GM19238 (cell line): ENCODE measurements at regions not wholly inside any gene's neighbourhood (a gene's known extent, or its start where the extent isn't known, plus 50 kb on each side); places are given as distances from the start of the nearest gene placed in this dataset.

Source experiments
- DNase-seq: peaks from one replicate; pipeline ENCODE4 v3.0.0; 2011; ENCODE audit warnings: low spot score; ENCODE audit not compliant: insufficient read length

DNA sequence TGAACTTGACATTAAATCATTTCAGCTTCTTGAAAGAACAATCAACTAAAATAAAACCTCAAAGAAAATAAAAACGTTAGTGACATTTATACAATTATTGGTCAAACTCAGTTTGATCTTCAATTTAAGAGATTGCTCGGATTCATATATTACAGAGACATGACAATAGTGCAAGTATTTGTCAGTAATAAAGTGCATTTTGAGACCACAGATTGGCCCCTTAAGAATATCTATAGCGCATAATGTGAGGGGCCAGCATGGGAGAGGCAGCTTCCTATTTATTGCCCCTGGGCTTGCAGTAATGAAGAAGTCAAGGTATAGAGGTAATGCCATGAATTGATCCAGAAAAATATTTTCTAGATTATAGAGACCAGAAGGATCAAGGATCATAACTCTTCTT is 552.3 kb downstream of the VRK1 start:
- no peak for DNase-seq

DNA sequence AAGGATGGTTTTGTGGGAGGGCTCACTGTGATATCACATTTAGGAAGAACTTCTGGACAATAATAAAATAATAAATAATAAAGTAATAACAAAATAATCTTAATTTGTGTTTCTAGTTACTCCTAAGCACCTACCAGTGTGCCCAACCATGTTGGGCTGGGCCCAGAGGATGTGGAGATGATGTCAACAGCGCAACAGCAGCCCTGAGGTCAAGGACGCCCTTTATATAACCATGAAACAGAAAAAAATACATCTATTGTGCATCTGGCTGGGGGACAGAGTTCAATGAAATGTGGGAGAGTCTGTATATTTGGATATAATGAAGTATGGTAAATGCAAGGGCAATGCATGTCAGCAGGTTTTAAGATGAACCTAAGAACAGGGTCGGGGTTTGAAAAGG is 552.8 kb downstream of the VRK1 start:
- no peak for DNase-seq

DNA sequence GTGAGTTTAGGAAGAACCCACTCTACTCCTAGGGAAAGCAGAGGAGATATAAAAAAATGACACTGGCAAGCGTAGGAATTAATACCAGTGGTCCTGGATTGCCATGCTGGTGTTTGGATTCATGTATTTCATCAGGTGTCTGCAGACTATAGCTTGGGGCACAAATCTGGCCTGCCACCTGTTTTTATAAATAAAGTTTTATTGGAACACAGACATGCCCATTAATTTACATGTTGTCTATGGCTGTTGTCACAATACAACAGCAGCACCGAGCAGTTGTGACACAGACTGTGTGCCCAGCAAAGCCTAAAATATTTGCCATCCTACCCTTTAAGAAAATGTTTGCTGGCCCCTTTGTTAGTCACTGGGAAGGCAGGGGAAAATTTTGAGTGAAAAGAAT is 553.2 kb downstream of the VRK1 start:
- DNase-seq, result no peak

DNA sequence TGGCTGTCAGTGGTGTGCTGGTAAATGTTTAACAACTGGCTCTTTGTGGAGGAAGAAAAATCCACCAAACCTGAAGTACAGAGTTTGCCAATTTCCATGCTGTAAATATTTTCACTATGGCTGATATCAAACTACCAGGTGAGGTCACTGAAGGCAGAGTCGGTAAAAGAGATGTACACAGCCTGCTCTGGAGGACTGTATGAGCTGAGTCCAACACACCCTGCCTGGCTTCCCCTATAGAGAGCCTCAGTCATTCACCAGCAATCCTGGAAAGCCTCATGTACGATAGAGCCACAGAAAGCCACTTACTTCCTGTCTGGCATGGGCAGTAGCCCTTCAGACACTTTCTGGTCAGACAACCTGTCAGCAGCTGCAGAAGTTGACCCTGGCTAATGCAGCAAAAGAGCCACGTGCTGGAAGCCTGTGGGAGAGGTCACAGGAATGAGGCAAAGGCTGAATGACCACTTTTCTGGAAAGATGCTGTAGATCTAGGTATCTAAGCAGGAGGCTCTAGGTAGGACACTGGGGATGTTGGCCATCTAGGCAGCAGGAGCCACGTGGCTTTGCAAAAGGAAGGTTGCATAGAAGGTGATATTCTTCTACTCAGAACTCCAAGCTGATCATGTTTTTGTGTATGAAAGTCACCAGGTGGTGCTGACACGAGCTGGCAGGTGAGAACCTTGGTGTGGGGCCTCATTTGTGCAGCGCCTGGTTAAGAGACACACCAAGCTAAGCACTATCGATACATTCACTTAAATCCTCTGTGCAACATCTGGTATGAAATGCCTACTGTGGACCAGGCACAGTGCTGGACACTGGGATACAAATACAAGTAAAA is 553.9 kb downstream of the VRK1 start:
- no peak for DNase-seq

DNA sequence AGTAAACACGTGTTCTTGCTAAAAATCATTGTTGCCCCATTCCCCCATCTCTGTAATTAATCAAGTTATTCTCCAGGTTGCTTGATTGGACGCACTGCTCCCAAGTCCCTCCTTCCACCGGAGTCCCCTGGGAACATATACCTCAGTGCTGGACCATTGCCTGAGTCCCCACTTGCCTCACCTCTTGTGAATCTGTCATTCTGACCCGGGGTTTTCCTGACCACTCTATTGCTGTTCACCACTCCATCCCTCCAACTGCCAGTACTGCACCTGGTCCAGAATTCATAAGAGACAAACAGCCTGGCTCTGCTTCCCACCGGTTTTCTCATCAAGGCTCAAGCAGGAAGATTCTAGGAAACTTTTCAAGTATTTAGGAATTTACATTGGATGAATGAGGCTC is 555.9 kb downstream of the VRK1 start:
- DNase-seq, result no peak

DNA sequence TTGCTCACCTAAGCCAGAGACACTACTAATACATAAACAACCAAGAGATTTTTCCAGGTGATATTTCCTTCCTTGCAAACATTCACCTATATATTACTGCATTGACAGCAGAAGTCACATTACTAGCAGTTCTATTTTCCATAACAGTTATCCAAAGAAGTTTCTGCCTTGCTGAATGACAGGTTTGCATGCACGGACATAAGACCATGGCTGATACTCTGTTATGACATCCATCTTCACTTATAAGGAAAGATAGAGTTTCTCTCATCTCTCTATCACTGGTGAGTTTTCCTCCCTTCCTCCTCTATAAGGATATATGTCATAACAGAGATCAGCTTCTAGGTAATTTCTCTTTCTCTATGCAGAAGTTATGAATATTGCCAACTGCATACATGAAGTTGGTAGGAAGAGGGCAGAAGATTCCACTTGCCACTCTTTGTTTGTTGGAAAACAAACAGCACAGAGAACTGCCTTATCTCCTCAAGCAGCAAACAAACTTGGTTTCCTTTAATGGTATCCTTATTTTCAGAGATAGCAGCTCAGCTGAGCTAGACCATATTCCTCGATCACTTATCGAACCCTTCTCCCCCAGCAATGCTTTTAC is 557.0 kb downstream of the VRK1 start:
- no peak for DNase-seq

DNA sequence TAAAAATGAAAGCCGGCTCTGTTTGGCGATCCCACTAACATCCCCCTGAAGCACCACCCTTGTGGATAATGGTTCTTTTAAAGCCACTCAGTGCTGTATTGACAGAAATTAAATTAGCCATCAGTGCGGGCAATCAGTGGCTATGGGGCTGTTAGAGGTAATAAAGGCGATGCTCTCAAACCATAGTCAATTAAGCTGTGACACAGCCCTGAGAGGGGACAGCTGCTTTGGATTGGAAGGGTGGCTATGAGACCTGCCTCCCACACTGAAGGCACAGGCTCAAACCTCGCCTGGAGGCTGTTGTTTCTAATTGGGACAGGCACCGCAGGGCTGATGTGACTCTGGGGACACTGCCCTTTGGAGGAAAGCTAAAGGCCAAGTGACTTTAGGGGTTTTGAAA is 562.2 kb downstream of the VRK1 start:
- no peak for DNase-seq

DNA sequence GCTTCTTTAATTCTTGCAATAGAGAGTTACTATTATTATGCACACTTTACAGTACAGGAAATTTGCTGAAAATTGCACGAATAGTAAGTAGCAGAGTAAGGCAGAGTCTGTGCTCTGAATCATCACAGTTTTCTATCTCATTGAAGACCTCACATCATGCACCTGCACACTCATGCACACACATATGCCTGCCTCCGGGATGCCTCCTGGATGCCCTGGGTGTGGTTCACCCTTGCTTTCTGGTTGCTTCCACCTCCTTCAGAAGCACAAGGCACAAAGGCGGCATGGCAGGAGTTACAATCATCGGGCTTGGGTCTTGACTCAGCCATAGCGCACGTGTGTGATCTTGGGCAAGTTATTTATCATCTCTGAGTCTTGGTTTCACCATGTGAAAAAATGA is 564.0 kb downstream of the VRK1 start:
- no peak for DNase-seq

DNA sequence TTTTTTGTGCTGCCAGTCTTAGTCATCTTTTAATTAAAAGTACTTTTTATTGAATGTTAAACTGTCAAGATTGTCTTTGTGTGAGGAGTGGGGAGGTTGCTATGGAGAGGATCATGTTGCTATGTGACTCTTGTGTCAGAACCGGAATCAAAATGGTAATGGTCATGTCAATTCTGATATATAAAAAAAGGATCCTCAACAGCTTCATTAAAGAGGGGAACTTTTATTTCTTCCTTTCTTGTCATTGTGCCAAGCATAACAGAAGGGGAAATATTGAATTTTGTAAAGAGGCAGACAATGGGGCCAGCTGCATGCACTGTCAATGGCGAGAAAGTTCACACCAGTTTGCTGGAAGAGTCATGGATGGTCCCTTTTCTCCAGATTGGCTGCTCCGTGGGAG is 564.8 kb downstream of the VRK1 start:
- no peak for DNase-seq

DNA sequence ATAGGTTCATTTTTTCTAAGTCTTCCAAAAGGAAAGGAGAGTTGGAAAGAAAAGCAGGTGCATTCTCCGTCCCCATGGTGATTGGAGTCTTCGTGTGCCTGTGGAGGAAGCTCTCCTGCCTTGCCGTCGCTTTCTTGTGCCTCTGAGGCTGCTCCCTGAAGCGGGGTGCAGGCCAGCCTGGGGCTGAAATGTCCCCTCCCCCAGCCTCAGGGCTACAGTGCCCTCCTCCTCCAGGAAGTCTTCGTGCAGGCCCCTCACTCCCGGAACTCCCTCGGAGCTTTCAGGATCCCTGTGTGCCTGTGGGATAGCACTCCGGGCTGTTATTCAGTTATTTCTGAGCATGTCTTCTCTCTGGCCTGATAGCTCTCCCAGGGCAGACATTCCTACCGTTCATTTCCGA is 569.2 kb downstream of the VRK1 start:
- no peak for DNase-seq

DNA sequence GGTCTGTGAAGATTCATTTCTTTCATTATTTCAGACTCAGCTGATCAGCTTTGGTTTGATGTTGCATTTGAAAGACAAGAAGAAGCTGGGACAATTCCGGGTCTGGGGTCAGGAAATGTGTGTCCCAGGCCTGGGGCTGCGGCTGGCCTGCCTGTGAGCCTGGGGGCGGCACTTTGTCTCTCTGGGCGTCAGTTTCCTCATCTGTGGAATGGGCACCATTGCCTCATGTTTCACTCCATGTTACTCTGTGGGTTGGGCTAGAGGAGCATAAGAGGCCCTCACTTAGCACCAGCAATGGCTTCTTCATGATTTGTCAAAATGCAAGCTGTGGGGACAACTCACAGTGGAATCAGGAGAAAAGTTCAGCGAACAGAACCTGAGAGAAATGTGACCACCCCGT is 570.1 kb downstream of the VRK1 start:
- DNase-seq, result no peak

DNA sequence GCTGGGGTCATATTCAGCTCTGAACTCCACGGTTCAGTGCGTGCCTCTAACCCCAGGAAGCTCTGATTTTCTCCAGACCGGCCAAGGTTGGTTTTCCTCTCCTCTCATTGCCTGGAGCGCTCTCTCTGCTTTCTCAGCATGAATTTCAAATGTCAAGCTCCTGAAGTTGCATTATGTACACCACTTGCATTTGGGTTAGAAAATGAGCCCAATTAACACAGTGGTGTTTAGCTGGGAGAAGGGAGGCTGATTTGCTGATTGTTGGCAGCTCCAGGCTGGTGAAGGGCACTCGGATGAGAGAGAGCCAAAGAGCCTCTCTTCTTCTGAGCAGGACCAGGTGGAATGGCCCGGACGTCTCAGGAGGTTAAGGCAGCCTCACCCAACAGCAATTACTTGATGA is 570.9 kb downstream of the VRK1 start:
- no peak for DNase-seq

DNA sequence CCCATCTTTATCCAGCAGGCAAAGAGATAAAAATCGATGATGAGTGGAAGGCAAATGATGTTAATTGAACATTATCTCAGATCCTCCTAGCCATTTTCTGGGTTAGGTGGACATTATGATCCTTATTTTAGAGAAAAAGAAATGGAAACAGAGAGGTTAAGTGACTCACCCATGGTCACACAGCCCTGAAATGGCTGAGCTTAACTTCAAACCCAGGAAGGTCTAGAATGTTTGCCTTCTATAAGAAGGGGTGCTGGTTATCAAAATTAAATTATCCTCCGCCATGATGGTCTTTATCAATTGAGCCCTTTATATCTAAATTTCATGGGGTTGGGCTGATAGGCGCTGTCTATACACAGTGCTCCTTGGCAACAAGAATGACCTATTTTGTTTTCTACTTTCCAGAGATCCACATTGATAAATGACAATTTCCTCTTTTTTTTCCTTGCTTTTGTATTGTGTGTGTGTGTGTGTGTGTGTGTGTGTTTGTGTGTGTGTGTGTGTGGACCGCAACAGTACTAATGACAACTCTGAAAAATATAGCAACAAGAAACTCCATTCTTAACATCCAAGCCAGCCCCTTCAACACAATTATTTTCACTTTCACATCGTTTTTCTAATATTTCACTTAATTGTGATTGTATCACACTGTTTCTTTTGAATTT is 571.9 kb downstream of the VRK1 start:
- no peak for DNase-seq

DNA sequence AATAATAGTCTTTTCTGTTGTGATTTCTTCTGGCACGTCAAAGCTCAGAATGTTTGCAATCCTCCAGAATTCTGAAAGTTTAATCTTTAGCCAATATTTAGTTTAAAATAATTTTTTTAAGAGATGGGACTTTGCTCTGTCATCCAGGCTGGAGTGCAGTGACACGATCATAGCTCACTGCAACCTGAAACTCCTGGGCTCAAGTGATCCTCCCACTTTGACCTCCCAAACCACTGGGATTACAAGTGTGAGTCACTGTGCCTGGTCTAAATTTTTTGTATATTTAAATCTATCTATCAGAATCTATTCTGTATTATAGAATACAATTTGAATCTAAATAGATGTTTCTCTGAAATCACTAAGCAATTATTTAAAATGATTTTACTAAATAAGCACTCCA is 572.7 kb downstream of the VRK1 start:
- DNase-seq, result no peak

DNA sequence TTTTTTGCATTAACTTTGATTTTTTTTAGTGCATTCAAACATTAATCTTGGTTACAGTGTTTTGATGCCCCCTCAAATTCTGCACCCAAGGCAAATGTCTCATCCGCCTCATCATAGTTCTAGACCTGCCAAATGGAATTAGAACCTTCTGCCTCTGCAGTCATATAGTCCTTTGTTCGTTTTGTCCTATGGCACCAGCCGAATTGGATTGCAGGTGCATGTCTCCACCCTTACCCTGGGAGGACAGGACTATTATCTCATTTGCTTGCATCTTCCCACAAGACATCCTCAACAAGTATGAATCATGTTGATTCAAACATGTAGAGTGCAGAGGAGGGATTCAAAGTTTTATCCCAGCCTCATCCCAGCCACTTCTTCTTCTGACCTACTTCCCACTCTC is 579.1 kb downstream of the VRK1 start:
- DNase-seq, result no peak

DNA sequence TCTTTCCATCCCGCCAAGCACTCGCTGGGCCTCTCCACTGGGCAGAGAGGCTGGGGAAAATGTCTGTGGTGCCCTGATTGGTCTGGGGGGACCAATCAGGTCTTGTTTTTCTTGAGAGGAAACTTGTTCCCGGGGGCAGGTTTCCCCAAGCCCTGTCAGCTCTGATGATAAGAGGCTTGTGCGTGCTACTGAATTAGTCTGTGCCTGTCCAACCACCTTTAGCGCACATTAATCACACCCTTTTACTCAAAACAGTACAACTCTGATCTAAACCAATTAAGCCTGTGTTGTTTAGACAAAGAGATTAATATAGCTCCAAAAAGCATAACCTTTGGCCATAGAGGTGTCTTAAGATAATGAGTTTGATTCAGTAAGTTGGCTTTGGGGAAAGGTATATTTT is 580.4 kb downstream of the VRK1 start:
- DNase-seq, result no peak

DNA sequence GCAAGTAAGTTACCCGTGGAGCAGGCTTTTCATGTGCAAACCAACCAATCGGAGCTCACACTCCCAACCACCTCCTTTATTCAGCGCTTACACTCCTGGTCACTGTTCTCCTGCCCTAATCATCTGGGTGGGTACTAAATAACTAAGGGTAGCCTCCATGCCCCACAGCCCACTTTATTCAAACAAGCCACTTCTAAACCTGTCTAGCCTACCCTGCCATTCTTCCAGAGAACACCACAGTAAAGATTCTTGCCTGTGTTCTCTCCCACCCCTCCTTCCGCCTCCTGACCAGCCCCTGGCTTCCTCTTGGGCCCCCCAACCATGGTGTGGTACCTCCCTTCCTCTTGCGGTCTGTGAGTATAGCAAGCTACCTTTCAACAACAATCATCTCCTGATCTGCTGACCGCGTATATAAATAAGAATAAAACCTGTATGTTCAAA is 581.9 kb downstream of the VRK1 start:
- DNase-seq, result no peak

DNA sequence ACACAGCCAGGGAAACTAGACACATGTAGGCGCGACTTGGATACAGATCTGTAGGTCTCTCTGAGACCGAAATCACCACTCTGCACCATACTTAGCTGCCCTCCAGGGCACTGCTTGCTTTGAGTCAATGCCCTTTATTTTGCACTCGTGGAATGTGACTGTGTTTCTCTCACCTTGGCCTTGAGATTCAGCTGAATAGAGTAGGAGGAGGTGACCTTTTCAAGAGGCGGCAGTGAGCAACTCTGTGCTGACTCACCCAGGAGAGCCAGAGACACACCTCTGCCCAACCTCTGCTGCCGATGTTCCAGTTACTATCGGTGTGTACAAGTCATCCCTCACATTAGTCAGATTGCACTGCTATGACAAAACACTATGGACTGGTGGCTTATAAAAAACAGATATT is 583.4 kb downstream of the VRK1 start:
- no peak for DNase-seq

DNA sequence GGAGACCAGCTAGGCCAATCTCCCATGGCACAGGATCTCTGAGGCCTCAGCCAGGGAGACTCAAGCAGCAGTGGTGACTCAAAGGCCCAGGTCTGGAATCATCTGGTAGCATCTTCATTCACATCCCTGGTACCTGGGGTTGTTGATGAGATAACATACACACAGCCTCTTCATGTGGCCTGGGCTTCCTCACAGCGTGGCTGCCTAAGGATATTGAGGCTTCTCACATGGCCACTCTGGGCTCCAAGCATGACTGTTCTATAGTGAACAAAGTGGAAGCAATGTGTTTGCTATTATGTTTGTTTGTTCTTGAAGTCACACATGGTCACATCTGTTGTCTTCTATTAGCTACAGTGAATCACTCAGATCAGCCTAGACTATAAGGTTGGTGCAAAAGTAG is 584.1 kb downstream of the VRK1 start:
- DNase-seq, result no peak

DNA sequence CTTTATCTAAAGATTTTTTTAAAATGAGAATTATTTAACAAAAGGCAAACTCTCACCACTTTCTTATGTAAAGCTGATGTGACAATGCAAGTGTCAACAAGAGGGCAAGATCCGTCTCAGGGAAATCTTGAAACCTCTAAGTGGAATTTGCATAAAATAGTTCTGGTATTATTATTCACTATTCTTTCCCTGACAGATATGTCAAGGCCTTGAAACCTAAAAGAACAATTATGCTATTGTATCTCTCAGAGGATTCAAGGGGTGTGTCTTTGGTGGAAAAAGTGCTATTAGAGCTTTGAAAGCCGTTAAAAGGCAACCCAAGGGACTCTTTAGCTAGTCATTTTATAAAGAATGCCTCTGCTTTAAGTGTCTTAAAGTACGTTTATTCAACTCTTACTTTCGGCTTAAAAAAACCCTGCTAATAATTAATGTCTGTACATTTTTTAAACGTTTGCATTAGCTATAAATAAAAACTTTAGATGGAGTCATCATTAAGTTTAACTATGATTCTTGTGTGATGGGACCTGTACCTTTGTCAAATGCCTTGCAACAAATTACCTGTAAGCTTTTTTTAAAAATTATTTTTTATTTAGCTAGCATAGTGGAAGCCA is 585.5 kb downstream of the VRK1 start:
- no peak for DNase-seq

DNA sequence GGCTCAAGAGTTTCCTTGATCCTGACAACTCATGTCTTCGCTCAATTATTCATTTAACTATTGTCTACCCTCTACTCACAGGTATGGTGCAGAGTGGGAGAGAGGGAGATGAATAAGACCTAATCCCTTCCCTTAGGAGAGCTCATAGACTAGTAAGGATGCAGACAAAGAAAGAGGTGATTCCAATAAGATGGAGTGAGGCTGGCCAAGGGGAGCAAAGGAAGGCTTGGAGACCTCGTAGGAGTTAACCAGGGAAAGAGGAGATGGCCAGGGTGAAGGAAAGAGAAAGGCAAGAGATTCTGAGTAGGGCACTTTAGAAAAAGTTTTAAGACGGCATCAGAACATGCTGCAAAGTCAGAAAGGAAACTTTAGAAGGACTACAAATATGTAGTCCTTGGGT is 588.5 kb downstream of the VRK1 start:
- DNase-seq, result no peak

DNA sequence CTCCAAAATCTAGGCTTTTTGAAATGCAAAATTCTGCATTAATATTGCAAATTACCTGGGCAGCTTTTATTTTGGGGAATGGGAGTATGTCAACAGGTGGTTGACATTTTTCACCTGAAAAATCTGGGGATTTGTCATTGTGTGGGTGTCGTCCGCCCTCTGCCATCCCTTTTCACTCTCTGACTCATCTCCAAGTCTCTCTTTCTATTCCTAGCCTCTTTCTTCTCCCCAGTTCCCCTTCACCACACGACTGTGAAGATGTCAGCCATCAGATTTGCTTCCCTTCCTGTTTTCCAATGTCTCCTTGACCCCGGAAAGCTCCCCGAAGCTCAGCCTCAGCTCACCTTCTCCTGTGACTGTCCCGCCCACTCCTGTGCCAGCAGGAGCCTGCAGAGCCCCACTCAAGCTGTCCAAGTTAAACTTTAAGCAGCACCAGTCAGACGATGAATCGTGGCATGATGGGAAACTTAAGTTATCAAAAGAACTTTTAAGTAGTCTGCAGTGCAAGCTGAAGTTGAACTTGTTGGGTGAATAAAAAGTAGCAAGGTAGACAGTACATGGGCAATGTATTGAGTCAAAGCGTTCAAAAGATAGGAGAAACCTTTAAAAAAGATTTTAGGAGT is 590.2 kb downstream of the VRK1 start:
- DNase-seq, result no peak
